SU-DHL-6 (cell line): ENCODE measurements at regions not wholly inside any gene's neighbourhood (a gene's known extent, or its start where the extent isn't known, plus 50 kb on each side); places are given as distances from the start of the nearest gene placed in this dataset.

Experiments used
- EZH2phosphoT487 ChIP-seq: fragments of 200-600 bp; sonication (generic), shearing (Covaris generic); conservative IDR thresholded peaks from 2 replicates; pipeline ENCODE4 v1.6.1; 2018; ENCODE audit warnings: mild to moderate bottlenecking, antibody characterized with exemption, low read length, moderate library complexity, mixed read lengths
- TF ChIP-seq, protein P1 (sequence below): fragments of 200-600 bp; sonication (generic); IDR thresholded peaks from one replicate; pipeline ENCODE4 v1.5.1; 2017; ENCODE audit warnings: antibody characterized with exemption, mild to moderate bottlenecking, low read length, moderate library complexity; ENCODE audit not compliant: insufficient read depth, poor library complexity, severe bottlenecking

- TF ChIP-seq, protein P1, sequence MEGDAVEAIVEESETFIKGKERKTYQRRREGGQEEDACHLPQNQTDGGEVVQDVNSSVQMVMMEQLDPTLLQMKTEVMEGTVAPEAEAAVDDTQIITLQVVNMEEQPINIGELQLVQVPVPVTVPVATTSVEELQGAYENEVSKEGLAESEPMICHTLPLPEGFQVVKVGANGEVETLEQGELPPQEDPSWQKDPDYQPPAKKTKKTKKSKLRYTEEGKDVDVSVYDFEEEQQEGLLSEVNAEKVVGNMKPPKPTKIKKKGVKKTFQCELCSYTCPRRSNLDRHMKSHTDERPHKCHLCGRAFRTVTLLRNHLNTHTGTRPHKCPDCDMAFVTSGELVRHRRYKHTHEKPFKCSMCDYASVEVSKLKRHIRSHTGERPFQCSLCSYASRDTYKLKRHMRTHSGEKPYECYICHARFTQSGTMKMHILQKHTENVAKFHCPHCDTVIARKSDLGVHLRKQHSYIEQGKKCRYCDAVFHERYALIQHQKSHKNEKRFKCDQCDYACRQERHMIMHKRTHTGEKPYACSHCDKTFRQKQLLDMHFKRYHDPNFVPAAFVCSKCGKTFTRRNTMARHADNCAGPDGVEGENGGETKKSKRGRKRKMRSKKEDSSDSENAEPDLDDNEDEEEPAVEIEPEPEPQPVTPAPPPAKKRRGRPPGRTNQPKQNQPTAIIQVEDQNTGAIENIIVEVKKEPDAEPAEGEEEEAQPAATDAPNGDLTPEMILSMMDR: no peak
- TF ChIP-seq EZH2phosphoT487: no peak
These were observed 170.3 kb upstream of the BMP4 start for GRCh38 chr14:54126947-54127346.
